Activated naive CD8-positive, alpha-beta T cell (primary cell): ENCODE measurements at regions not wholly inside any gene's neighbourhood (a gene's known extent, or its start where the extent isn't known, plus 50 kb on each side); places are given as distances from the start of the nearest gene placed in this dataset.

Experiments used
- H3K27ac Mint-ChIP-seq: one replicate; pipeline ENCODE4 v1.8.0; 2021; ENCODE audit warnings: mixed read lengths
- H3K27me3 Mint-ChIP-seq: one replicate; pipeline ENCODE4 v1.8.0; 2021; ENCODE audit warnings: mixed read lengths
- H3K36me3 Mint-ChIP-seq: one replicate; pipeline ENCODE4 v1.8.0; 2021; ENCODE audit warnings: mixed read lengths
- H3K4me1 Mint-ChIP-seq: one replicate; pipeline ENCODE4 v1.8.0; 2021; ENCODE audit warnings: low read depth, mixed read lengths
- H3K4me3 Mint-ChIP-seq: one replicate; pipeline ENCODE4 v1.8.0; 2021; ENCODE audit warnings: mild to moderate bottlenecking, mixed read lengths
- H3K9me3 Mint-ChIP-seq: one replicate; pipeline ENCODE4 v1.8.0; 2021; ENCODE audit warnings: low read depth, mixed read lengths

GRCh38 chr14:95034788-95035187 lies 122.5 kb downstream of the DICER1 start:
- Mint-ChIP-seq H3K27me3 (peaks cover 8% of the 10 kb centered on the region), H3K4me1 (no peaks in the 10 kb centered on the region), H3K27ac (no peak overlapping the region), H3K36me3 (peaks cover 2% of the 10 kb centered on the region), H3K9me3 (peaks cover 8% of the 10 kb centered on the region), H3K4me3 (no peak overlapping the region)

- H3K36me3 Mint-ChIP-seq, result peaks cover 2% of the 10 kb centered on the region
- no peak overlapping the region for H3K4me3 Mint-ChIP-seq
- H3K27me3 Mint-ChIP-seq, result peaks cover 8% of the 10 kb centered on the region
- H3K9me3 Mint-ChIP-seq, result peaks cover 10% of the 10 kb centered on the region
- no peak overlapping the region for H3K27ac Mint-ChIP-seq
- H3K4me1 Mint-ChIP-seq, result no peaks in the 10 kb centered on the region
Observed at GRCh38 chr14:95033682-95034632, 123.4 kb downstream of the DICER1 start.

- Mint-ChIP-seq H3K36me3 (peaks cover 2% of the 10 kb centered on the region), H3K27me3 (peaks cover 11% of the 10 kb centered on the region), H3K9me3 (peaks cover 11% of the 10 kb centered on the region), H3K4me3 (no peak overlapping the region), H3K4me1 (no peaks in the 10 kb centered on the region), H3K27ac (no peak overlapping the region)
Observed at GRCh38 chr14:95033031-95033430, 124.3 kb downstream of the DICER1 start.

- Mint-ChIP-seq H3K27me3 (peaks cover 4% of the 10 kb centered on the region), H3K27ac (no peak overlapping the region), H3K9me3 (peaks cover 7% of the 10 kb centered on the region), H3K4me3 (no peak overlapping the region), H3K4me1 (no peaks in the 10 kb centered on the region), H3K36me3 (peaks cover under 1% of the 10 kb centered on the region)
Observed at GRCh38 chr14:95026851-95027463, 130.4 kb downstream of the DICER1 start.

- peaks cover 1% of the 10 kb centered on the region for H3K4me1 Mint-ChIP-seq
- H3K36me3 Mint-ChIP-seq, result peaks cover 3% of the 10 kb centered on the region
- H3K4me3 Mint-ChIP-seq, result no peak overlapping the region
- no peak overlapping the region for H3K27ac Mint-ChIP-seq
- peaks cover 4% of the 10 kb centered on the region for H3K27me3 Mint-ChIP-seq
- peaks cover 7% of the 10 kb centered on the region for H3K9me3 Mint-ChIP-seq
Observed at GRCh38 chr14:95025941-95026340, 131.4 kb downstream of the DICER1 start.

- Mint-ChIP-seq H3K27me3 (peaks cover 4% of the 10 kb centered on the region), H3K4me3 (no peak overlapping the region), H3K9me3 (peaks cover 7% of the 10 kb centered on the region), H3K27ac (no peak overlapping the region), H3K36me3 (peaks cover 3% of the 10 kb centered on the region), H3K4me1 (peaks cover 6% of the 10 kb centered on the region)
Observed at GRCh38 chr14:95025218-95025617, 132.1 kb downstream of the DICER1 start.

GRCh38 chr14:95024380-95024779 lies 132.9 kb downstream of the DICER1 start:
- peaks cover 8% of the 10 kb centered on the region for H3K4me1 Mint-ChIP-seq

GRCh38 chr14:95023886-95024285 lies 133.4 kb downstream of the DICER1 start:
- Mint-ChIP-seq H3K27me3 (peaks cover 4% of the 10 kb centered on the region), H3K4me3 (no peak overlapping the region), H3K36me3 (peaks cover 3% of the 10 kb centered on the region), H3K9me3 (peaks cover 3% of the 10 kb centered on the region), H3K4me1 (peaks cover 8% of the 10 kb centered on the region), H3K27ac (no peak overlapping the region)

More at GRCh38 chr14:95024380-95024779, 132.9 kb downstream of the DICER1 start:
- Mint-ChIP-seq H3K27me3 (peaks cover 4% of the 10 kb centered on the region), H3K27ac (no peak overlapping the region), H3K36me3 (peaks cover 3% of the 10 kb centered on the region), H3K4me3 (no peak overlapping the region), H3K9me3 (peaks cover 7% of the 10 kb centered on the region)

GRCh38 chr14:95023115-95023514 lies 134.2 kb downstream of the DICER1 start:
- Mint-ChIP-seq H3K36me3 (peaks cover 3% of the 10 kb centered on the region), H3K4me1 (peaks cover 8% of the 10 kb centered on the region), H3K4me3 (no peak overlapping the region), H3K27ac (no peak overlapping the region), H3K27me3 (peaks cover 1% of the 10 kb centered on the region), H3K9me3 (peaks cover 3% of the 10 kb centered on the region)

GRCh38 chr14:95021588-95021987 lies 135.7 kb downstream of the DICER1 start:
- Mint-ChIP-seq H3K4me1 (peaks cover 8% of the 10 kb centered on the region), H3K36me3 (peaks cover 3% of the 10 kb centered on the region), H3K27ac (no peak overlapping the region), H3K4me3 (no peak overlapping the region), H3K9me3 (peaks cover 3% of the 10 kb centered on the region), H3K27me3 (no peaks in the 10 kb centered on the region)

GRCh38 chr14:95018821-95019220 lies 138.5 kb downstream of the DICER1 start:
- Mint-ChIP-seq H3K27ac (no peak overlapping the region), H3K4me3 (no peak overlapping the region), H3K36me3 (peaks cover 3% of the 10 kb centered on the region), H3K27me3 (no peaks in the 10 kb centered on the region), H3K9me3 (peaks cover 3% of the 10 kb centered on the region), H3K4me1 (peaks cover 8% of the 10 kb centered on the region)

GRCh38 chr14:95015046-95015445 lies 142.3 kb downstream of the DICER1 start:
- H3K4me3 Mint-ChIP-seq, result no peak overlapping the region
- peaks cover 6% of the 10 kb centered on the region for H3K27me3 Mint-ChIP-seq
- no peaks in the 10 kb centered on the region for H3K9me3 Mint-ChIP-seq
- no peak overlapping the region for H3K27ac Mint-ChIP-seq
- H3K36me3 Mint-ChIP-seq, result peaks cover 4% of the 10 kb centered on the region
- H3K4me1 Mint-ChIP-seq, result no peaks in the 10 kb centered on the region

- H3K27ac Mint-ChIP-seq, result no peak overlapping the region
- H3K27me3 Mint-ChIP-seq, result peaks cover 6% of the 10 kb centered on the region
- H3K4me3 Mint-ChIP-seq, result no peak overlapping the region
- no peaks in the 10 kb centered on the region for H3K9me3 Mint-ChIP-seq
- H3K36me3 Mint-ChIP-seq, result peaks cover 4% of the 10 kb centered on the region
- no peaks in the 10 kb centered on the region for H3K4me1 Mint-ChIP-seq
Observed at GRCh38 chr14:95014036-95014435, 143.3 kb downstream of the DICER1 start.

GRCh38 chr14:95011445-95012006 lies 145.8 kb downstream of the DICER1 start:
- H3K27me3 Mint-ChIP-seq, result peaks cover 8% of the 10 kb centered on the region
- H3K9me3 Mint-ChIP-seq, result no peaks in the 10 kb centered on the region
- H3K4me1 Mint-ChIP-seq, result no peaks in the 10 kb centered on the region
- H3K36me3 Mint-ChIP-seq, result peaks cover 4% of the 10 kb centered on the region
- no peak overlapping the region for H3K4me3 Mint-ChIP-seq
- no peak overlapping the region for H3K27ac Mint-ChIP-seq
